HG02571 (cell line): ENCODE measurements at regions not wholly inside any gene's neighbourhood (a gene's known extent, or its start where the extent isn't known, plus 50 kb on each side); places are given as distances from the start of the nearest gene placed in this dataset.
A peak's percentile ranks its signal among the peaks of the same experiment; 100 is the strongest.

Source experiments
- ATAC-seq: cut with Tn5 transposase; IDR thresholded peaks from one replicate; pipeline ENCODE4 v1.9.1; 2021; ENCODE audit warnings: mild to moderate bottlenecking, moderate library complexity; ENCODE audit not compliant: unreplicated experiment

DNA sequence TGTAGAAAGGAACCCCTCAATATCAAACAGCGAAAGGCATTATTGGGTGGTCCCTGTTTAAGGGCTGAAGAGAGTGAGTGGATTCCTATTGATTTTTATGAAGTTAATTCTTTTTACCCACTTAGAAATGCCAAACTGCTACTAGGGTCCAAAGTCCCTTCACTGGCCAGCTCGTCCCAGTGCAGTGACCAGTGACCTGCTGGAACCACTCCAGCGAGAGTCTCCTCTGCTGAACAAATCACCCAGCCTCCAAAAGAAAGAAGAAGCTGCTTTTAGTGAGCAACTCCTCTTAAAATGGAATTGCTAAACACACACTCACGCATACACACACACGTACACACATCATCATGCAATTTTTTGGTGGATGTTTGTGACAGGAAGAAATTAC is 198.2 kb upstream of the PLEKHG7 start:
- no peak for ATAC-seq

- no peak for ATAC-seq
Measured at GRCh38 chr12:92503971-92504593, 198.7 kb upstream of the PLEKHG7 start.

GRCh38 chr12:92503029-92503931 is 199.5 kb upstream of the PLEKHG7 start:
- ATAC-seq = peak; percentile 47

DNA sequence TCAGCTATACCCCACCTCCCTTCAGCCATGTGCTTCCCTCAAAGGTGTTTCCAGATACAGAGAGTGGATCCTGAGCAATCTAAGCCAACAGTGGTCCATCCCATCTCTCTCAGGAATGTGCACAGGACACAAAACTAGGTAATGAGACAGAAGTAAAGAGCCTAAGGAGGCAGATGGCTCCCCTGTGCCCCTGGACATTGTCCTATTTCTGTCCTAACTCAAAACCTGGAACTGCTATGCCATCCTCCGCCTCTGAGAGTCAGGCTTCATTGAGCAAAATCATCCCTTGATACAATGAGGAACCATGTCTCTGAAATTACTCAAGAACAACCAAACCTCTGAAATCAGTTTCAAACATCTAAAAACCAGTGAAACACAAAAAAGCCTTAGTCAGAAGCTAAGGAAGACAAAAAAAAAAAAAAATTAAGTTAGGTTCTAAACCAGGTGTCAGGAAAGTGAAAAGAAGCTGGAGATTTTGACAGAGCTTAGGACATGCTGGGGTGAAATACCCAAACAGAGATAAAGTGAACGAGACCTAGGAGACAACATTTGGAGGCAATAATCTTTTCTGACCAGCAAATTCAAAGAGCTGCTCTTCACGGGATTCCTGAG is 200.3 kb upstream of the PLEKHG7 start:
- peak; percentile 49 for ATAC-seq

DNA sequence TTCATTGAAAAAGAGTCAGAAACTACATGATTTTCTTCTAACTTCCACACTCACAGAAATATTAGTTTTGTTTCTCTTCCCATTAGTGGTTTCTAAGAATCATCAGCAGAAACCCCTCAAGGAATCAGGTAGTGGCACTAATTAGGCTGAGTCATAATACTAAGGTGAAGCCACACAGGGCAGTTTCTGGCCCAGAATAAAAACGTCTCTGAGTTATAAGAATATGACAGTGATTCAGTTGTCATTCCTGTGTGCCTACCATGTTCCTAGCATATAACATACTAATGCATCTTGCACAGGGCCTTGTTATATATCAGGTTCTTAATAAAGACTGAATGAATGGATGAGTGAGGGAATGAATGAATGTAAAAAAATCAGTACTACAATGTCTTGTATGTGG is 206.0 kb upstream of the PLEKHG7 start:
- ATAC-seq = peak; percentile 44

GRCh38 chr12:92495108-92495507 is 207.7 kb upstream of the PLEKHG7 start:
- no peak for ATAC-seq

- peak; percentile 69 for ATAC-seq
Measured at GRCh38 chr12:92493816-92494215, 209.0 kb upstream of the PLEKHG7 start.

- ATAC-seq = no peak
Measured at GRCh38 chr12:92492995-92493394, 209.8 kb upstream of the PLEKHG7 start.

DNA sequence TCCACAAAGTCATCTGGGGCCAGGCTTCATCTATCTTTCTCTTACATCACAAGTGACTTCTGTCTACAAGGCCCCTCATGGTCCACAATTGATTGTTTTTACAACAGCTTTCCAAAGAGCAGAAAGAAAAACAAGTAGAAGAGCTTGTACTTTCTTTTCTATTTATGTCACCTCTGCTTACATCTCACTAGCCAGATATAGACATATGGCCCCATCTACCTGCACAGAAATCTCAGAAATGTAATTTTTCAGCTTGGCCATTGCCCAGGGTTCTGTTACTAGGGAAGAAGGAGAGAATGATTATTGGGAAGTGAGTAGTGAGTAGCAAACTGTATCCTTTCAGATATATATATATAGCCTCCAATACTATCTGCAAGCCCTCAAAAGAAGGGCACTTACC is 210.5 kb upstream of the PLEKHG7 start:
- no peak for ATAC-seq

DNA sequence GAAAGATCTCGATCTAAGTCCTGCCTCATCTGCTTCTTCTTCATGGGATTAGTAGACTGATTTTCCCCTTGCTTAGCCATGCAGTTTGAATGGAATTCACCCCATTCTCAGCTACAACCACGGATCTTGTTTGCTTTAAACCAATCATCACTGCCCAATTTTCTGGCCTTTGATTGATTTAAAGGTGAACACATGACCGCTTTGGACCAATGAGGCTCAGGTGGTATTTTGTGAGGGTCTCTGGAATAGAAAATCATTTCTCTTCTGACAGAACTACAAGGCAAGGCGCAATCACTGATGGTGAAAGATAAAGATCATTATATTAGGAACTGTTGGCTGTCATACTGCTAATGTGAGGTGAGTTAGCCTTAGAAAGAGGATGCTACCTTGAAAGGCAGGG is 213.0 kb upstream of the PLEKHG7 start:
- no peak for ATAC-seq

DNA sequence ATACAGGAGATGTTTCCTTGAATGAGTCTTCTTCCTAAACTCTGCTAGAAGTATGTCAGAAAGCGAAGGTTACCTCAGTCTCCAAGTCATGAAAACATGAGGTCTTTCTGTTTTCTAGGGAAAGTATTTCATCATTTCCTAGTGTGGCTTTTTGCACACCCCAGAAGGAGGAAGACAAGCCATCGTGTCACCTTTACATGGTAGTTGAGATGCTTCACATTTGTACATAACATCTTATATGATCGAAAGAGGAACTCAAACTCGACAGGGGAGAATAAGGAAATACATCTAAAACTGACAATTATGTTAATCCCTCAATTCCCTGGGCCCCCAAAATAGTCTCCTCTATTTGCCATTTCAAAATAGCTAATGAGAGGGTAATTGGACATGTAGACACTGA is 214.1 kb upstream of the PLEKHG7 start:
- ATAC-seq = no peak

GRCh38 chr12:92487138-92487485 is 215.7 kb upstream of the PLEKHG7 start:
- no peak for ATAC-seq

GRCh38 chr12:92486443-92487137 is 216.2 kb upstream of the PLEKHG7 start:
- ATAC-seq = no peak

GRCh38 chr12:92485351-92486348 is 217.1 kb upstream of the PLEKHG7 start:
- ATAC-seq = no peak

- no peak for ATAC-seq
Measured at GRCh38 chr12:92482599-92482998, 220.2 kb upstream of the PLEKHG7 start.

DNA sequence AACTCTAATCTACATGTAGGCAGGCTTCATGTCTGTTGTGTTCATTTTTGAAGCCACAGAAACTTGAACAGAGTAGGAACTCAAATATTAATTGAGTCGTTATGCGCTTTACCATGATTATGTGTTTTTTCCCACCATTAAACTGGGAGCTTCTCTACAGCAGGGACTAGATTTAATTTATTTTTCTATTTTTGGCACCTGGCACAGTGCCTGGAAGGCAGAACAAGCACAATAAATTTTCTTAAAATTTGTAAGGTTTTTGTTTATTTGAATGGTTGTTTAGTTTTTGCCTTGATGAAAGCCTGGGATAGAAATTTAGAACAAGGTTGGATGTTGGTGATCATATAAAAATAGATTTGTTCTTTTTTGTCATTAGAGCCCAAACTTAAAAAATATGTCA is 221.7 kb upstream of the PLEKHG7 start:
- ATAC-seq = no peak

GRCh38 chr12:92478692-92479091 is 224.1 kb upstream of the PLEKHG7 start:
- ATAC-seq = no peak

GRCh38 chr12:92476844-92477243 is 225.9 kb upstream of the PLEKHG7 start:
- no peak for ATAC-seq

- no peak for ATAC-seq
Measured at GRCh38 chr12:92473564-92473963, 229.2 kb upstream of the PLEKHG7 start.

GRCh38 chr12:92472201-92472600 is 230.6 kb upstream of the PLEKHG7 start:
- ATAC-seq = no peak
